ENCODE measurements at regions not wholly inside any gene's neighbourhood (a gene's known extent, or its start where the extent isn't known, plus 50 kb on each side); places are given as distances from the start of the nearest gene placed in this dataset.

- DNase-seq (no peak), ATAC-seq (peak; percentile 31)
Measured at GRCh38 chr17:79395066-79395465, 215.8 kb downstream of the RBFOX3 start.

GRCh38 chr17:79393358-79394052, 217.3 kb downstream of the RBFOX3 start:
- ATAC-seq (no peak), DNase-seq (peak; percentile 84)

- ATAC-seq: no peak
Measured at GRCh38 chr17:79392598-79392997, 218.3 kb downstream of the RBFOX3 start.

GRCh38 chr17:79391376-79392233, 219.2 kb downstream of the RBFOX3 start:
- DNase-seq: peak; percentile 74
- no peak for ATAC-seq

More at GRCh38 chr17:79392598-79392997, 218.3 kb downstream of the RBFOX3 start:
- no peak for DNase-seq

GRCh38 chr17:79389896-79390295, 221.0 kb downstream of the RBFOX3 start:
- ATAC-seq (no peak), DNase-seq (no peak)

GRCh38 chr17:79388556-79389295, 222.1 kb downstream of the RBFOX3 start:
- ATAC-seq: no peak
- peak; percentile 15 for DNase-seq

- ATAC-seq (no peak), DNase-seq (no peak)
Measured at GRCh38 chr17:79387783-79388182, 223.1 kb downstream of the RBFOX3 start.

GRCh38 chr17:79385962-79386563, 224.8 kb downstream of the RBFOX3 start:
- DNase-seq (no peak), ATAC-seq (no peak)

GRCh38 chr17:79382313-79382712, 228.5 kb downstream of the RBFOX3 start:
- DNase-seq: no peak
- no peak for ATAC-seq

- ATAC-seq (no peak), DNase-seq (no peak)
Measured at GRCh38 chr17:79379700-79380445, 231.0 kb downstream of the RBFOX3 start.

GRCh38 chr17:79377230-79377786, 233.5 kb downstream of the RBFOX3 start:
- ATAC-seq: no peak

GRCh38 chr17:79374807-79375206, 236.0 kb downstream of the RBFOX3 start:
- DNase-seq (no peak), ATAC-seq (no peak)

More at GRCh38 chr17:79377230-79377786, 233.5 kb downstream of the RBFOX3 start:
- DNase-seq: no peak

GRCh38 chr17:79374087-79374689, 236.7 kb downstream of the RBFOX3 start:
- ATAC-seq (no peak), DNase-seq (no peak)

GRCh38 chr17:79372470-79373238, 238.2 kb downstream of the RBFOX3 start:
- no peak for ATAC-seq
- DNase-seq: no peak

GRCh38 chr17:79371984-79372383, 238.9 kb downstream of the RBFOX3 start:
- no peak for ATAC-seq
- no peak for DNase-seq

GRCh38 chr17:79370594-79370993, 240.3 kb downstream of the RBFOX3 start:
- no peak for DNase-seq
- no peak for ATAC-seq

- DNase-seq (no peak), ATAC-seq (no peak)
Measured at GRCh38 chr17:79370126-79370525, 240.7 kb downstream of the RBFOX3 start.

GRCh38 chr17:79369532-79369931, 241.3 kb downstream of the RBFOX3 start:
- ATAC-seq (no peak), DNase-seq (no peak)

- DNase-seq (no peak), ATAC-seq (no peak)
Measured at GRCh38 chr17:79369001-79369400, 241.8 kb downstream of the RBFOX3 start.

GRCh38 chr17:79368521-79368920, 242.3 kb downstream of the RBFOX3 start:
- ATAC-seq (no peak), DNase-seq (no peak)
